Heart right ventricle (tissue), 16 donors: ENCODE measurements at regions not wholly inside any gene's neighbourhood (a gene's known extent, or its start where the extent isn't known, plus 50 kb on each side); places are given as distances from the start of the nearest gene placed in this dataset.

Source experiments
- ATAC-seq, 8 donors: fragments of 200-7000 bp; cut with Tn5 transposase; one replicate each; pipeline ENCODE4 v1.9.1; 2020; ENCODE audit warnings: mild to moderate bottlenecking in 8 of 8, moderate library complexity in 8 of 8, moderate number of reproducible peaks in 1 of 8
- DNase-seq, 2 donors: peaks; one replicate each; pipeline ENCODE4 v3.0.0-alpha.2; 2020
- H3K27ac ChIP-seq, 10 donors: fragments of 200-600 bp; sonication (generic) in 2 of 10; one replicate each; pipeline versions ENCODE4 v1.5.0 to v1.8.0; 2020 to 2022; ENCODE audit warnings: mild to moderate bottlenecking in 3 of 10
- H3K27me3 ChIP-seq, 7 donors: fragments of 200-600 bp; one replicate each; pipeline ENCODE4 v1.8.0; 2021 to 2022; ENCODE audit warnings: mild to moderate bottlenecking in 2 of 7
- H3K36me3 ChIP-seq, 9 donors: fragments of 200-600 bp; sonication (generic) in 1 of 9; one replicate each; pipeline versions ENCODE4 v1.5.0 to v1.8.0; 2020 to 2022; ENCODE audit warnings: mild to moderate bottlenecking in 2 of 9
- H3K4me1 ChIP-seq, 9 donors: fragments of 200-600 bp; sonication (generic) in 1 of 9; one replicate each; pipeline versions ENCODE4 v1.5.0 to v1.8.0; 2020 to 2022; ENCODE audit warnings: mild to moderate bottlenecking in 4 of 9
- H3K4me3 ChIP-seq, 10 donors: fragments of 200-600 bp; sonication (generic) in 2 of 10; one replicate each; pipeline versions ENCODE4 v1.5.0 to v1.8.0; 2020 to 2022; ENCODE audit warnings: mild to moderate bottlenecking in 7 of 10, moderate library complexity in 2 of 10
- H3K9me3 ChIP-seq, 11 donors: fragments of 200-600 bp in 10 of 11; sonication (generic) in 2 of 11; one replicate each; pipeline versions ENCODE4 v1.5.0 to v1.8.0; 2013 to 2022; ENCODE audit warnings: mild to moderate bottlenecking in 2 of 11, control low read depth in 1 of 11, moderate library complexity in 1 of 11
- CTCF ChIP-seq, 9 donors: fragments of 200-600 bp; sonication (generic) in 2 of 9; IDR thresholded peaks; one replicate each; pipeline versions ENCODE4 v1.5.0 to v1.8.0; 2021 to 2022; ENCODE audit warnings: antibody characterized with exemption in 9 of 9, mild to moderate bottlenecking in 5 of 9, moderate library complexity in 1 of 9
- WGBS, 2 donors: extraction: QIAGEN DNeasy Blood & Tissue Kit; methylation state at CpG; one replicate each; pipeline ENCODE4 v1.1.7; 2013; ENCODE audit warnings: inconsistent platforms in 1 of 2; 5-methylcytosine and 5-hydroxymethylcytosine counted together
- intact Hi-C, 10 donors: fragments of 100-400 bp; cut with DNase I; formaldehyde crosslinking; loops; one replicate each; pipeline versions ENCODE4 v1.11.1 to v1.14.2; 2022
- donor health status: Arrhythmogenic right ventricular cardiomyopathy.
- donor health status: ischemic (EF 13 %, LVEDD 7.1; RV severe dilation, severe dysfunction).
- donor health status: healthy with polysubstance abuse.
- donor health status: DM: no; HTN: yes; CAD: no.
- donor health status: DM: no; HTN: no; CAD: no.
- donor health status: ischemic (EF 25% LVEDD 6.9; RV normal size, moderate dysfunction).
- donor health status: ischemic (EF 25% LVEDD 5.7; RV mildly dilated, moderate dysfunction).
- donor health status: healthy.
- donor health status: DM: yes; HTN: yes; CAD: no.
- donor health status: Ischemic cardiomyopathy.
- donor health status: ischemic (EF 35%, LVEDD 5.7; RV mildly dilated, moderate dysfunction).
- donor health status: nonischemic (EF 11% LVEDD 7.7; RV severe dilation, severe dysfunction).
- donor health status: DM: yes; HTN: yes; CAD: no.
- donor health status: PGD.
- donor health status: ischemic (EF 29% LVEDD 5.4; RV normal size, mild dysfunction).
- donor health status: nonischemic (EF 23%, LVEDD 6.1; RV moderate dilation, normal function).

- Histone ChIP-seq H3K4me1 (no peaks in the 10 kb centered on the region), H3K4me3 (no peak overlapping the region), H3K36me3 (no peaks in the 10 kb centered on the region), H3K27ac (no peak overlapping the region), H3K27me3 (no peaks in the 10 kb centered on the region), H3K9me3 (no peaks in the 10 kb centered on the region)
- no peak for ATAC-seq
- no peak for TF ChIP-seq CTCF (IDR thresholded peaks at IDR 0.05)
- intact Hi-C loops: no loop called here
- WGBS, 2 donors: 33 to 37% methylated on average over 3 of the region's 3 CpGs
- no peak for DNase-seq
Measured at GRCh38 chr2:146246002-146246735, 1598.7 kb upstream of the ACVR2A start.

GRCh38 chr2:146244830-146245229 is 1600.0 kb upstream of the ACVR2A start:
- H3K36me3 ChIP-seq: no peaks in the 10 kb centered on the region
- no peak overlapping the region for H3K27ac ChIP-seq
- WGBS, 2 donors: 80 to 88% methylated on average over 2 of the region's 2 CpGs
- no peak overlapping the region for H3K4me3 ChIP-seq
- intact Hi-C loops: no loop called here
- TF ChIP-seq CTCF (IDR thresholded peaks at IDR 0.05): no peak
- DNase-seq (no peak), ATAC-seq (no peak)
- no peaks in the 10 kb centered on the region for H3K4me1 ChIP-seq
- H3K27me3 ChIP-seq: no peaks in the 10 kb centered on the region
- H3K9me3 ChIP-seq: no peaks in the 10 kb centered on the region

GRCh38 chr2:146244131-146244530 is 1600.7 kb upstream of the ACVR2A start:
- H3K9me3 ChIP-seq: no peaks in the 10 kb centered on the region
- no peak for ATAC-seq
- H3K27ac ChIP-seq: no peak overlapping the region
- H3K36me3 ChIP-seq: no peaks in the 10 kb centered on the region
- DNase-seq: no peak
- H3K27me3 ChIP-seq: no peaks in the 10 kb centered on the region
- no peaks in the 10 kb centered on the region for H3K4me1 ChIP-seq
- WGBS, 2 donors: 30 to 38% methylated on average over 2 of the region's 2 CpGs
- H3K4me3 ChIP-seq: no peak overlapping the region
- intact Hi-C loops: no loop called here
- TF ChIP-seq CTCF (IDR thresholded peaks at IDR 0.05): no peak

GRCh38 chr2:146241023-146241422 is 1603.8 kb upstream of the ACVR2A start:
- 56 to 60% methylated on average over 1 of the region's 1 CpG for WGBS, 2 donors
- DNase-seq (no peak), ATAC-seq (no peak)
- Histone ChIP-seq H3K36me3 (no peaks in the 10 kb centered on the region), H3K4me3 (no peak overlapping the region), H3K4me1 (no peaks in the 10 kb centered on the region), H3K27me3 (no peaks in the 10 kb centered on the region), H3K27ac (no peak overlapping the region), H3K9me3 (no peaks in the 10 kb centered on the region)
- no peak for TF ChIP-seq CTCF (IDR thresholded peaks at IDR 0.05)
- intact Hi-C loops: no loop called here
